Neuronal stem cell (in vitro differentiated cells): ENCODE measurements at regions not wholly inside any gene's neighbourhood (a gene's known extent, or its start where the extent isn't known, plus 50 kb on each side); places are given as distances from the start of the nearest gene placed in this dataset.
"Not testable (repeated sequence)": the region's sequence is repeated elsewhere in the genome, so short reads cannot be mapped to it uniquely, and the experiment has no call there.

Source experiments
- DNase-seq: peaks from one replicate; pipeline ENCODE4 v3.0.0-alpha.2; 2013; ENCODE audit warnings: low spot score
- H2AFZ ChIP-seq: one replicate; pipeline ENCODE4 v1.6.1; 2013; ENCODE audit warnings: mild to moderate bottlenecking, low read length, inconsistent platforms
- H2AK5ac ChIP-seq: 2 replicates; pipeline ENCODE4 v1.6.1; 2013; ENCODE audit warnings: low read depth, mild to moderate bottlenecking, inconsistent platforms, low read length, moderate library complexity, mixed read lengths
- H2BK120ac ChIP-seq: 2 replicates; pipeline ENCODE4 v1.6.1; 2013; ENCODE audit warnings: low read depth, mild to moderate bottlenecking, inconsistent platforms, low read length, moderate library complexity, mixed read lengths
- H2BK12ac ChIP-seq: one replicate; pipeline ENCODE4 v1.6.1; 2013; ENCODE audit warnings: low read length, inconsistent platforms
- H2BK15ac ChIP-seq: 2 replicates; pipeline ENCODE4 v1.6.1; 2013; ENCODE audit warnings: mild to moderate bottlenecking, low read length, inconsistent platforms, mixed read lengths
- H2BK5ac ChIP-seq: one replicate; pipeline ENCODE4 v1.6.1; 2013; ENCODE audit warnings: inconsistent platforms, mild to moderate bottlenecking, low read length, moderate library complexity
- H3K14ac ChIP-seq: one replicate; pipeline ENCODE4 v1.6.1; 2013; ENCODE audit warnings: low read length, inconsistent platforms
- H3K18ac ChIP-seq: 2 replicates; pipeline ENCODE4 v1.6.1; 2013; ENCODE audit warnings: low read length, inconsistent platforms
- H3K23ac ChIP-seq: 2 replicates; pipeline ENCODE4 v1.6.1; 2013; ENCODE audit warnings: low read depth, mild to moderate bottlenecking, mixed read lengths, low read length, inconsistent platforms; ENCODE audit not compliant: poor library complexity
- H3K27ac ChIP-seq: replicated peaks from 3 replicates; pipeline ENCODE4 v1.5.1; 2013; ENCODE audit warnings: low read length, inconsistent platforms
- H3K27me3 ChIP-seq, 3 experiments: 2 replicates each; pipeline ENCODE4 v1.6.1; 2013; ENCODE audit warnings: low read length in 3 of 3, mild to moderate bottlenecking in 2 of 3, inconsistent platforms in 1 of 3, low read depth in 1 of 3, mixed read lengths in 1 of 3, moderate library complexity in 1 of 3; ENCODE audit not compliant: control insufficient read depth in 3 of 3, insufficient read depth in 3 of 3
- H3K36me3 ChIP-seq, 2 donors: replicated peaks in 1 of 2; 2 replicates each; pipeline ENCODE4 v1.6.1; 2013; ENCODE audit warnings: low read length in 2 of 2; ENCODE audit not compliant: control insufficient read depth in 2 of 2, insufficient read depth in 2 of 2
- H3K4ac ChIP-seq: 2 replicates; pipeline ENCODE4 v1.6.1; 2013; ENCODE audit warnings: inconsistent platforms, mild to moderate bottlenecking, low read length, moderate library complexity
- H3K4me1 ChIP-seq, 2 donors: 1 replicate in 1 of 2; 2 replicates in 1 of 2; pipeline ENCODE4 v1.6.1; 2013; ENCODE audit warnings: low read length in 2 of 2, low read depth in 1 of 2; ENCODE audit not compliant: control insufficient read depth in 2 of 2, insufficient read depth in 1 of 2
- H3K4me2 ChIP-seq: one replicate; pipeline ENCODE4 v1.6.1; 2013; ENCODE audit warnings: mild to moderate bottlenecking, low read length, inconsistent platforms; ENCODE audit not compliant: insufficient read depth, poor library complexity, severe bottlenecking
- H3K4me3 ChIP-seq, 2 donors: 2 replicates each; pipeline ENCODE4 v1.5.1; 2013; ENCODE audit warnings: low read length in 2 of 2, mild to moderate bottlenecking in 2 of 2, inconsistent platforms in 1 of 2, moderate library complexity in 1 of 2
- H3K79me1 ChIP-seq: one replicate; pipeline ENCODE4 v1.6.1; 2013; ENCODE audit warnings: low read depth, mild to moderate bottlenecking, inconsistent platforms, low read length, moderate library complexity
- H3K9ac ChIP-seq: one replicate; pipeline ENCODE4 v1.6.1; 2013; ENCODE audit warnings: mild to moderate bottlenecking, low read depth, low read length, inconsistent platforms; ENCODE audit not compliant: poor library complexity
- H3K9me3 ChIP-seq, 2 donors: replicated peaks in 1 of 2; 2 replicates each; pipeline versions ENCODE3 to v1.6.1; 2013; ENCODE audit warnings: low read length in 2 of 2, mild to moderate bottlenecking in 2 of 2, inconsistent platforms in 1 of 2, low read depth in 1 of 2, mixed read lengths in 1 of 2, moderate library complexity in 1 of 2; ENCODE audit not compliant: control insufficient read depth in 2 of 2, insufficient read depth in 1 of 2
- H4K8ac ChIP-seq: one replicate; pipeline ENCODE4 v1.6.1; 2013; ENCODE audit warnings: low read depth, mild to moderate bottlenecking, inconsistent platforms, low read length, moderate library complexity
- H4K91ac ChIP-seq: one replicate; pipeline ENCODE4 v1.6.1; 2013; ENCODE audit warnings: low read length, low read depth, mild to moderate bottlenecking, inconsistent platforms; ENCODE audit not compliant: poor library complexity
- WGBS, 2 donors: extraction: QIAGEN DNeasy Blood & Tissue Kit; methylation state at CpG; one replicate each; pipeline ENCODE4 v1.1.7; 2013; ENCODE audit warnings: missing lambda C conversion rate in 2 of 2, mixed read lengths in 1 of 2; ENCODE audit not compliant: insufficient read length in 2 of 2, insufficient replicate concordance in 1 of 2; ENCODE audit errors: extremely low coverage in 2 of 2; 5-methylcytosine and 5-hydroxymethylcytosine counted together

DNA sequence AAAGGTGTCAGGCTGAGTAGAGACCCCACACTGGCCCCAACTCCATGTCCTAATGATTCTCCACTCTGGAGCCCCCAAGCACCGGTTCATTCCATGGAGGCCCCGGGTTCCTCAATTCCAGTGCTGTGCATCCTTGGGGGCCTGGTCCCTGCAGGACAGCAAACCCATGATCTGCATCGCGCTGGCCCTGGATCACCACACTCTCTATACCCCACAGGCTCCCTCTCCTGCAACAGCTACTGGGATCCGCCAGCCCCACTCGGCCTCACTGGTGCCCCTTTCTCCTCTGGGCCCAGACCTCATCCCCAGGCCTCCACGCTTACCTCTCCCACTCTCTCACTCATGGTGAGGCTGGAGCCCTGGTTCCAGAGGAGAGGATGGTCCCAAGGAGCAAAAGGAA, 68.6 kb upstream of the TUBA3E start:
- H2AFZ ChIP-seq, H2AK5ac ChIP-seq, H2BK120ac ChIP-seq, H3K18ac ChIP-seq, H3K14ac ChIP-seq, H3K79me1 ChIP-seq, H3K9me3 ChIP-seq, H3K36me3 ChIP-seq, H2BK12ac ChIP-seq, H3K4me1 ChIP-seq, H4K8ac ChIP-seq, H3K4ac ChIP-seq, H3K9ac ChIP-seq, H3K4me2 ChIP-seq, H3K27ac ChIP-seq, H3K4me3 ChIP-seq, H4K91ac ChIP-seq, H3K23ac ChIP-seq, H2BK15ac ChIP-seq, H2BK5ac ChIP-seq, DNase-seq: not testable (repeated sequence)
- no CpG with 5 or more reads among the region's 7 CpGs for whole genome bisulfite sequencing, 2 donors
- H3K27me3 ChIP-seq = peaks cover 0 to 19% (median 0%) of the 10 kb centered on the region in 3 experiments

DNA sequence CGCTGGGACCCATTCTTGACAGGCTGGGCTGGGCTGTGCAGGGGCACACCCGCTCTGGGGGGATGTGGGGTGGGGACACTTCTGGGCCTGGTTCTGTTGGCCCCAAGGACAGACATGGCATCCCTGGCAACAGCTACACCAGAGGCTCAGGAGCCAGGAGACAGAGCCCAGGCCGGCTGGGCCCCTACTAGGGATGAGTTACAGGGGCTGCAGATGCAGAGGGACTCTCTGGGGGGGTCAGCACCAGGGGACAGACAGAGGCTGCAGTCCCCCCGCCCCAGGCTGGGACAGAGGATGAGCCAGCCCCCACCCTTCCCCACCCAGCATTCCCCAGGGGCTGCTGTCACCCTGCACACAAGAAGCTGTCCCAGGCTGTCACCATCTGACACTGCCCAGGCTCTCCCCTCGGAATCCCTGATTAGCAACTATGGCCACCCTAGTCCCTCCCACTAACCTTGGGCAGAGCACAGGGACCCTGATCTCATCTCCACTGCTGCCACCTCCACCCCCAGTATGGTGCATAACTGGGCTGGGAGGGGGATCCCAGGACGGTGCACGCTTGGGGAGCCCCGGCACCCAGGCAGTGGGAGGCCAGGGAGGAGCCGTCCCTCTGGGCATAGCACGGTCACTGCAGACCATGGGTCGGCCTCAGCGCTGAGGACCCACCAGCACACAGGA, 67.5 kb upstream of the TUBA3E start:
- not testable (repeated sequence) for H2BK5ac ChIP-seq, H2AK5ac ChIP-seq, H3K9ac ChIP-seq, H3K14ac ChIP-seq, H3K23ac ChIP-seq, H3K4me2 ChIP-seq, H3K4me1 ChIP-seq, H3K36me3 ChIP-seq, H3K18ac ChIP-seq, H3K79me1 ChIP-seq, H2AFZ ChIP-seq, H3K9me3 ChIP-seq, H2BK120ac ChIP-seq, H3K4me3 ChIP-seq, H2BK15ac ChIP-seq, H2BK12ac ChIP-seq, H4K8ac ChIP-seq, H3K4ac ChIP-seq, DNase-seq, H3K27ac ChIP-seq, H4K91ac ChIP-seq
- no CpG with 5 or more reads among the region's 12 CpGs for WGBS, 2 donors
- peaks cover 0 to 19% (median 0%) of the 10 kb centered on the region in 3 experiments for H3K27me3 ChIP-seq

GRCh38 chr2:130264901-130265320, 66.7 kb upstream of the TUBA3E start:
- H4K8ac ChIP-seq, H2BK12ac ChIP-seq, H3K23ac ChIP-seq, H3K9ac ChIP-seq, H2BK5ac ChIP-seq, H3K9me3 ChIP-seq, H3K4me1 ChIP-seq, H3K18ac ChIP-seq, H3K4ac ChIP-seq, H3K79me1 ChIP-seq, H3K14ac ChIP-seq, H3K27ac ChIP-seq, H3K4me2 ChIP-seq, H2AK5ac ChIP-seq, DNase-seq, H4K91ac ChIP-seq, H3K4me3 ChIP-seq, H3K36me3 ChIP-seq, H2BK120ac ChIP-seq, H2AFZ ChIP-seq: not testable (repeated sequence)
- peak overlapping the region; percentile 81 for H2BK15ac ChIP-seq
- H3K27me3 ChIP-seq = peaks cover 0 to 19% (median 0%) of the 10 kb centered on the region in 3 experiments
- no CpG with 5 or more reads among the region's 9 CpGs for WGBS, 2 donors

- Histone ChIP-seq H3K4me3 (no peak overlapping the region), H3K4me1 (peaks cover 3 to 7% of the 10 kb centered on the region in 2 donors), H2BK15ac (peak overlapping the region; percentile 81), H3K4ac (no peak overlapping the region), H2BK120ac (no peak overlapping the region), H3K9me3 (peaks cover 0 to 1% of the 10 kb centered on the region in 2 donors), H3K79me1 (no peaks in the 10 kb centered on the region), H3K18ac (no peak overlapping the region), H4K8ac (no peak overlapping the region), H2BK12ac (no peak overlapping the region), H2BK5ac (no peak overlapping the region), H3K36me3 (no peaks in the 10 kb centered on the region), H3K27me3 (peaks cover 0 to 19% (median 0%) of the 10 kb centered on the region in 3 experiments), H3K9ac (no peak overlapping the region), H3K4me2 (no peak overlapping the region), H3K27ac (no peak overlapping the region), H4K91ac (no peak overlapping the region), H2AK5ac (no peak overlapping the region), H2AFZ (no peak overlapping the region), H3K14ac (no peak overlapping the region), H3K23ac (no peak overlapping the region)
- no peak for DNase-seq
- no CpG with 5 or more reads among the region's 5 CpGs for WGBS, 2 donors
These were observed 66.3 kb upstream of the TUBA3E start for GRCh38 chr2:130264501-130264900.
